ENCODE measurements at regions not wholly inside any gene's neighbourhood (a gene's known extent, or its start where the extent isn't known, plus 50 kb on each side); places are given as distances from the start of the nearest gene placed in this dataset.

- TF ChIP-seq, protein P1, sequence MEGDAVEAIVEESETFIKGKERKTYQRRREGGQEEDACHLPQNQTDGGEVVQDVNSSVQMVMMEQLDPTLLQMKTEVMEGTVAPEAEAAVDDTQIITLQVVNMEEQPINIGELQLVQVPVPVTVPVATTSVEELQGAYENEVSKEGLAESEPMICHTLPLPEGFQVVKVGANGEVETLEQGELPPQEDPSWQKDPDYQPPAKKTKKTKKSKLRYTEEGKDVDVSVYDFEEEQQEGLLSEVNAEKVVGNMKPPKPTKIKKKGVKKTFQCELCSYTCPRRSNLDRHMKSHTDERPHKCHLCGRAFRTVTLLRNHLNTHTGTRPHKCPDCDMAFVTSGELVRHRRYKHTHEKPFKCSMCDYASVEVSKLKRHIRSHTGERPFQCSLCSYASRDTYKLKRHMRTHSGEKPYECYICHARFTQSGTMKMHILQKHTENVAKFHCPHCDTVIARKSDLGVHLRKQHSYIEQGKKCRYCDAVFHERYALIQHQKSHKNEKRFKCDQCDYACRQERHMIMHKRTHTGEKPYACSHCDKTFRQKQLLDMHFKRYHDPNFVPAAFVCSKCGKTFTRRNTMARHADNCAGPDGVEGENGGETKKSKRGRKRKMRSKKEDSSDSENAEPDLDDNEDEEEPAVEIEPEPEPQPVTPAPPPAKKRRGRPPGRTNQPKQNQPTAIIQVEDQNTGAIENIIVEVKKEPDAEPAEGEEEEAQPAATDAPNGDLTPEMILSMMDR (IDR thresholded peaks at IDR 0.05) = no peak
- no peak for TF ChIP-seq EZH2 (IDR thresholded peaks at IDR 0.05)
These were observed 96.7 kb upstream of the ADO start for GRCh38 chr10:62707810-62708209.

All from neural progenitor cell (in vitro differentiated cells).